SU-DHL-6 (cell line): ENCODE measurements at regions not wholly inside any gene's neighbourhood (a gene's known extent, or its start where the extent isn't known, plus 50 kb on each side); places are given as distances from the start of the nearest gene placed in this dataset.

Source experiments
- CTCF ChIP-seq: fragments of 200-600 bp; sonication (generic); IDR thresholded peaks from one replicate; pipeline ENCODE4 v1.5.1; 2017; ENCODE audit warnings: antibody characterized with exemption, mild to moderate bottlenecking, low read length, moderate library complexity; ENCODE audit not compliant: insufficient read depth, poor library complexity, severe bottlenecking
- EZH2phosphoT487 ChIP-seq: fragments of 200-600 bp; sonication (generic), shearing (Covaris generic); conservative IDR thresholded peaks from 2 replicates; pipeline ENCODE4 v1.6.1; 2018; ENCODE audit warnings: mild to moderate bottlenecking, antibody characterized with exemption, low read length, moderate library complexity, mixed read lengths

GRCh38 chr2:67938053-67938452 is 124.8 kb downstream of the C1D start:
- TF ChIP-seq CTCF = no peak
- no peak for TF ChIP-seq EZH2phosphoT487
